HG03571 (cell line): ENCODE measurements at regions not wholly inside any gene's neighbourhood (a gene's known extent, or its start where the extent isn't known, plus 50 kb on each side); places are given as distances from the start of the nearest gene placed in this dataset.
"Not testable (repeated sequence)": the region's sequence is repeated elsewhere in the genome, so short reads cannot be mapped to it uniquely, and the experiment has no call there.

Experiments used
- ATAC-seq: cut with Tn5 transposase; IDR thresholded peaks from one replicate; pipeline ENCODE4 v1.9.1; 2021; ENCODE audit not compliant: unreplicated experiment

DNA sequence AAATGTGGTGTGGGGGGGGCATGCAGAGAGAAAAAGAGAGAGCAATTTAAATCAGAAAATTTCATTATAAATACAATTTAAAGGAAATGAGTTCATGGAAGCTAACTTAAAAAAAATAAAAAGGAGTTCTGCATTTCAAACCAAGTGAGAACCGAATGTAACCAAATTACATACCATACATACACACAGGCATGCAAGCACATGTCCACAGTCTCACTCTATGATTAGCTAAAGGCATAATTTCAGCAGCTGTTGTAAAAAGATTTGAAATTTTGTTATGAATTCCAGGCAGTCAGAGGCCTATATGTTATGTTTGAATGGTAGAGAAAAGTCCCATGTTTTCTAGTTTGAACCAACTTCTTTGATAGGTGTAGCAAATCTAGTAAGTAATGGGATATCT lies 611.6 kb upstream of the ADGRL3 start:
- no peak for ATAC-seq

DNA sequence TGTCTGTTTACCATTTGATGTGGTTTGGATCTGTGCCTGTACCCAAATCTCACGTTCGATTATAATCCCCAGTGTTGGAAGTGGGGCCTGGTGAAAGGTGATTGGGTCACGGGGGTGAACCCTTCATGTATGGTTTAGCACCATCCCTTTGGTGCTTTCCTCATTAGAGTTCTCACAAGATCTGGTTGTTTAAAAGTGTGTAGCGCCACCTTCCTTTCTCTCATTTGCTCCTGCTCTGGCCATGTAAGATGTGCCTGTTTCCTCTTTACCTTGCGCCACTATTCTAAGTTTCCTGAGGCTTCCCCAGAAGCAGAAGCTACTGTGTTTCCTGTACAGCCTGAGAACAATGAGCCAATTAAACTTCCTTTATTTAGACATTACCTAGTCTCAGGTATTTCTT lies 610.7 kb upstream of the ADGRL3 start:
- ATAC-seq = no peak

DNA sequence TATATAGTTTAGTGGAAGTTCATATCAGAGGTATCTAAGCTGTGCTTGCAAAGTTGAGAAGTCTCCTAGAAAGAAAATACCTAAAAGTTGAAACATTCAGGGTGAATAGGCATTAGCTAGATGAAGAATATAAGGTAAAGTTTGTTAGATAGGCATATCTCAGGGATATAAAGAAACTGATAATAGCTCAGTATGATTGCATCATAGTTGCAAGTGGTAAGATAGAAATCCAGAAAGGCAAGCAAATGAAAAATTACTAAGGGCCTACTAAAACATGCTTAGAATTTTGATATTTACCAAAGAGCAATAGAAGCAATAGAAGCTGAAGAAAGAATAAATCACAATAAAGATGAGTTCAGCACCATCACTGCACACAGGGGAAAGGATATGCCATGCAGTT lies 610.0 kb upstream of the ADGRL3 start:
- ATAC-seq = no peak

DNA sequence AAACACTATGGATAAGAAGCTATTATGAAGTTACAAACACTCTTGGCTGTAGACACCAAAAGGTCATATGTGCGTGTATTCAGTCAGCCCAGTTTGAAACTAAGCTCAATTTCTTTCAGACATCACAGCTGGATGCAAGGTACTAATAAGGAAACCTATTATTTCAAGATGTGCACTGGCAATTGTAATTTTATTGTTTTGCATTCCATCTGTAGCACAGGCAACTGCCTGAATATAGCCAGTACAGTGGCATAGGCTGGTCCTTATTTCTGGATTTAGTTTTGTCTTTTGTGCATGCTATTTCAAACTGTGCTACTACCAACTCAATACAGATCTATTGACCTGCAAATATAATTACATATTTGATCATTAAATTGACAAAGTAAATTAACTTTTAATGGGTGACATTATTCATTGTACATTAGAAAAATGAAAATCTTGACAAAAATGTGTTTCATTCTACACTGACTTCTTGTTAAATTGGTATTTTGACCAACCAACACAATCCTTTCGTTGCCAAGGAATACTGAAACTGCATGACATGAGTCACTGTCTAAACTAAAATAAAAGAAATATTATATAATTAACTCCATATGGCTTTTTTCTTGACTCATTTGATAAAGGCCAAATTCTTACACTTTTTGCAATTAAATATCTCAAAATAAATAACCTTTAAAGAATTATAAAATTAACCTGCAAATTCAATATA lies 594.3 kb upstream of the ADGRL3 start:
- no peak for ATAC-seq

GRCh38 chr4:60611762-60612496 lies 588.2 kb upstream of the ADGRL3 start:
- ATAC-seq = no peak

- ATAC-seq = no peak
Observed at GRCh38 chr4:60617731-60618130, 582.4 kb upstream of the ADGRL3 start.

DNA sequence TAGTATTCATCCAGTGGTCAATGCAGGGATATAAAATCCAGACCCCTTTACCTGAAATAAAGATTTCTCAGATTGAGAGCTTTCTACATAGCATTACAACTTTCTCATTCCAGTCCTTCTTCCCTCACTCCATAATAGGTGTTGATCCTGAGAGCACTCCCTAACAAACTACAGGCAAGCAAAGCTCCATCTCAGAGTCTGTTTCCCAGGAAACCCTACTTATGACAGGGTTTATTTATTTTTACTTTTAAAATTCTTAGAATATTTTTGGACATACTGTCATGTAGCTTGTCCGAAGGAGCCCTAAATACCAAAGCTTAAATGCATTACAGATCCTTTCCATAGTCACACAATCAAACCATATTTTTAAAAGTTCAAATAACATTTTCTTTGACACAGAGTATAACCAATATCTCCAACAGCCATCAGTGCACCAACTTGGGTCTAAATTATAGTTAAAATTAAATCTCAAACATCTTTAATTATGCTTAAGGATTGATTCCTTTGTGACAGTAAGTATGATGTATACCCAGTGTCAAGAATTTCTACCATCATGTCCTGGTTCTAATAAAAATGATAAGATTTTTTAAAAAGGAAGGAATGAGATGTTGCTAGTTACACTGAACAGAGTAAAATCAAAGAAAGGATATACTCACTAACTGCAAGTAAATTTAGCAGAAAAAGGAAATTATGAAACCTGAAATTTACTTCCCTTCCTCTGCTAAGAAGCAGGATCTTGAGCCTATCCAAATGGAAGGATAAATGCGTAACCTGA lies 580.4 kb upstream of the ADGRL3 start:
- no peak for ATAC-seq

DNA sequence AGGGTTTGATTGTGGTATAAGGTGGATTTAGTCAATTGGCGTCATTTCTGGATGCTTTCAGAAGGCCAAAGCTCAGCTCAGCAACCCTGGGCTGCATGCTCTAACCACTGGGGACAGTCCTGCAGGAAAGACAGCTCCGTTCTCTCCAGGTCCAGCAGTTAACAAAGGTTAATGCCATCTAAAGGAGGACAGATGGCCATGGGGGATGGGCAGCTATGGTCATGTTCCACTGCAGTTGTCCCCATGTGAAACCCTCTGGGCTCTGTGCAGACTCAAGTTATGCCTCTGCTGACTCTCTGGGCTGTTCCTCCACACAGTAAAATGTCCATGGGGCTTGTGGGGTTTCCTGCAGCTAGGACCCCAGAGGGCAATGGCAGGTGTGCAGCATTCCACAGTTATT lies 562.1 kb upstream of the ADGRL3 start:
- ATAC-seq = no peak

DNA sequence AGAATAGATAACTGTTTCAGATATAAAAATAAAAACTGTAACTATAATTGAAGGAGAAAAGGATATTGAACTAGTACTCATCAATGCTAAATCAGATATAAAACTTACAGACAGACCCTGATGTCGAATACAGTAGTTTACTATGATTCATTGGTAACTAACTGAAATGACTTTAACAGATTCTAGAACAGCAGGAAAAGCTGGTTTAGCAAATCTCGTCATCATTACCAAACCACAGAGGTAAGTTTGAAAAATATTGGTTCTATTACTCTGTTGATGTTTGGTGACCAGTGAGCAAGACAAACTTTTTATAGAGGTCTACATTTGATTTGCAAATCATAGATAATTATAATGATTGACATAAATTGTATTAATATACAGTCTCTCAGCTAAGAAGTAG lies 551.4 kb upstream of the ADGRL3 start:
- ATAC-seq = no peak

DNA sequence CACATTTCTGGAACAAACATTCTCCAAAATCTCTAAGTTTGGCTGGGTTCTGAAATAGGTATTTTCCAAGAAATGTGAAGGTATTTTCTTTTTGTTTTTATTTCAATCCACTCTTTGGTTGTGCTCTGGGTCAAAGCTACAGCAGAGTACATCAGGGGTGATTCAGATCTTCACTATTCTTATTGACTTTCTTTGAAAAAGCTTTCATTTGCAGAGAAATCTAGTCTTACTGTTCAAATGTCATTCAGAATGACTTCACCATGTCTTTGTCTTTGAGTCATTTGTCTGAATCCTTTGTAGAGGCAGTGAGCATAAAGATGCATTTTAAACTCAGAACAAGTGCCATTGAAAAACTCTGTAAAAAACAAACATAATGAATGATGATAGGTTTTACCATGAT lies 547.2 kb upstream of the ADGRL3 start:
- no peak for ATAC-seq

GRCh38 chr4:60655356-60655755 lies 544.8 kb upstream of the ADGRL3 start:
- no peak for ATAC-seq

GRCh38 chr4:60656171-60656570 lies 544.0 kb upstream of the ADGRL3 start:
- ATAC-seq = no peak

GRCh38 chr4:60657041-60657440 lies 543.1 kb upstream of the ADGRL3 start:
- no peak for ATAC-seq

DNA sequence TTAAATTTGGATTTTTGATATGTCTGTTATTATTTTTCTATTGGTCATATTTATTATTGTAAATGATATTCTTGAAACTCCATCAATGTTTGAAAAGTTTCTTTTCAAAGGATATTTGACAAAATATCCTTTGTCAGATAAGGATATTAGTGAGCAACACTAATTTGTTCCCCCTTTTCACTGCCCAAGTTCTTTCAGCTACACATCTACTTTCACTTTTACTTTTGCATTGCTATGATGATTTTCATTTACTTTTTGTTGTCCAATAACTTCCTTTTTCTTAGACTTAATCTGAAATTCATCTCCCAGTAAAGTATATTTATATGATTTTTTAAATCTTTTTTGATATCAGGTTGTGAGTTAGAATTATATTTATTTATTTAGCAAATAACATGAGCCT lies 542.3 kb upstream of the ADGRL3 start:
- no peak for ATAC-seq

GRCh38 chr4:60663769-60664168 lies 536.4 kb upstream of the ADGRL3 start:
- ATAC-seq = no peak

- ATAC-seq = no peak
Observed at GRCh38 chr4:60682901-60683300, 517.2 kb upstream of the ADGRL3 start.

DNA sequence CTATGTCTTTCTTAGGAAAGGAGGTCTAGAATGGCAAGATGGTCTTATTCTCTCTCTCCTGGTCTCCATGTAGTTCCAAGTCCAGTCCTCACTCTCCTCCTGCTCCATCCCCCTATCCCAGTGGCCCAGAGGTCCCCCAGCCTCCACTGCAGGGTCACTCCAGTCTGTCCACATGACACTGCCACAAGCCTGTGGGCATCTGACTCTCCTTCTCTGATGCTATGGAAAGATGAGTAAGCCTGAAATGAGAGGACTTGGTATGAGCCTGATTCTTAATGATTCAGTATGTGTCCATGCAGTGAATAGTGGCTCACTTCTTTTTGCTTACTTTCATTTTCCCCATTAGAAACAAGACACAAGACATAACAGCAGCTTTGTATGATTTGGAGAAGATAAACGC lies 516.8 kb upstream of the ADGRL3 start:
- ATAC-seq = no peak

DNA sequence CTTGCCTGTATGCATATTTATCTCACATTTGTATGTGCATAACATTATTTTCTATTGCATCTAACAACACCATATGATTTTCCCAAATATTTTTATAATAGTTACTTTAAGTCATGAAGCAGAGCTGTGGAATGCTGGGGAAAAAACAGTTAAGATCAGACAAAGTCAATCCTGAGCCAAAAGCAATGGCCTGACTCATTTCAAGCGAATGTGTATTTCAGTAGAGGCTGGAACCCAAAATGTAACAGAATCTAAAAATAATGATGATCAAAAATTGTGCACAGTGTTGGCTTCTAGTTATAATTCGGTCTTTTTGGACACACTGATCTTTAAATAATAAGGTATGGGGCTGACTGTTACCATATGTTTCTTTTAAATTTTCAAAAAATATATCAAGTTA lies 516.2 kb upstream of the ADGRL3 start:
- ATAC-seq = no peak

DNA sequence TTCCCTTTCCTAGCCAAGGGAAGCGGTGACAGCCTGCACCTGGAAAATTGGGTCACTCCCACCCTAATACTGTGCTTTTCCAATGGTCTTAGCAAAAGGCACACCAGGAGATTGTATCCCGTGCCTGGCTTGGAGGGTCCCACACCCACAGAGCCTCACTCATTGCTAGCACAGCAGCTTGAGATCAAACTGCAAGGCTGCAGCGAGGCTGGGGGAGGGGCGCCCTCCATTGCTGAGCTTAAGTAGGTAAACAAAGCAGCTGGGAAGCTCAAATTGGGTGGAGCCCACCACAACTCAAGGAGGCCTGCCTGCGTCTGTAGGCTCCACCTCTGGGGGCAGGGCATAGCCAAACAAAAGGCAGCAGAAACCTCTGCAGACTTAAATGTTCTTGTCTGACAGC lies 504.1 kb upstream of the ADGRL3 start:
- ATAC-seq = not testable (repeated sequence)

GRCh38 chr4:60709061-60709460 lies 491.1 kb upstream of the ADGRL3 start:
- no peak for ATAC-seq

DNA sequence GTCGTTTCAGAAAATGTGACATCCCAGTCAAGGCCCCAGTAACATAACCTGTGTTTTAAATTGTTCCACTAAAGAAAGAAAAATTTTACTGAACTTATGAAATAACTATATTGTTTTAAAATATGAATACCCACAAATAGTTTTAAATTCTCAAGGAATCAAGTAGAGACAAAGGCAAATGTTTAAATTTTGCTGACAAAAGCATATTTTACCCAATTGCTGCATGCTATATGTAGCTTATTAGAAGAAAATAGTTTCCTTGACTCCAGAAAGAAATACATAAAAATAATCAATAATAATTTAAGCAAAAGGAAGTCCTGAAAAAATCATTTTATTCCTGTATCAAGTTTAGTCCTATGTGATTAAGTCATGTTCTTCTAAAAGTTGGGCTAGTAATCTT lies 481.3 kb upstream of the ADGRL3 start:
- ATAC-seq = no peak

DNA sequence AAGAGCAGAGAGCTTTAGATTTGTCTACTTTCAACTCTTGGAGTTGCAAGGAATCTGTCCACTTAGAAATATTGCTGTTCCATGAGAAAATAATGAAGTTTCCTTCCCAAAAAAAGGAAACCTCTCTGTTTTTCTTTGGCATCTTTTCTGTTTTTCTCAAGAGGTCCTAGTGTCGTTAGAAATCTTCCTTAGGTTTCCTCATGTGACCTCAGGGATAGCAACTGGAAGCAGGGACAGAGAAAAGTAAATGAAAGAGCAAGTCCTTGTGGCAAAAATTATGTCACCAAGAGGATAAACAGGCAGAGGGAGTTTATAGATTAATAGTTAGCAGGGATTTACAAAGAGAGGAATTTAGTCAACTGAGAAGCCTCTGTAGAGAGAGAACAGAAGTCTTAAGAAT lies 478.4 kb upstream of the ADGRL3 start:
- no peak for ATAC-seq
